Fibroblast of lung (primary cell): ENCODE measurements at regions not wholly inside any gene's neighbourhood (a gene's known extent, or its start where the extent isn't known, plus 50 kb on each side); places are given as distances from the start of the nearest gene placed in this dataset.

ENCODE experiments used
- EZH2 ChIP-seq: IDR thresholded peaks from 2 replicates; pipeline ENCODE4 v1.5.1; 2012; ENCODE audit warnings: low read length, control low read depth, mild to moderate bottlenecking; ENCODE audit errors: missing control alignments
- TF ChIP-seq, protein P1 (sequence below), 2 donors: IDR thresholded peaks in 1 of 2; conservative IDR thresholded peaks in 1 of 2; 1 replicate in 1 of 2; 2 replicates in 1 of 2; pipeline ENCODE4 v1.5.1; 2011 to 2012; ENCODE audit warnings: low read length in 2 of 2, control low read depth in 1 of 2, inconsistent platforms in 1 of 2, low read depth in 1 of 2, mild to moderate bottlenecking in 1 of 2

DNA sequence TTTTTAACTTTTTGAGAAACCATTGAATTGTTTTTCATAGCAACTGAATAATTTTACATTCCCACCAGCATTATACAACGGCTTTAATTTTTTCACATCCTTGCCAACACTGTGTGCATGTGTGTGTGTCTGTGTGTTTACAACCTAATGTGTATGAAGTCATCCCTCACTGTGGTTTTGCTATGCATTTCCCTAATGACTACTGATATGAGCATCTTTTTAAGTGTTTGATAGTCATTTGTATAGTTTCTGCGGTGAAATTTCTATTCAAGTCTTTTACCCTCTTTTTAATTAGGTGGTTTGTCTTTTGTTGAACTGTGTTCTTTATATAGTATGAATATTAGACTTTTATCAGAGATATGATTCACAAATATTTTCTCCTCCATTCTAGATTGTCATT lies 263.1 kb upstream of the COX7C start:
- TF ChIP-seq, protein P1, sequence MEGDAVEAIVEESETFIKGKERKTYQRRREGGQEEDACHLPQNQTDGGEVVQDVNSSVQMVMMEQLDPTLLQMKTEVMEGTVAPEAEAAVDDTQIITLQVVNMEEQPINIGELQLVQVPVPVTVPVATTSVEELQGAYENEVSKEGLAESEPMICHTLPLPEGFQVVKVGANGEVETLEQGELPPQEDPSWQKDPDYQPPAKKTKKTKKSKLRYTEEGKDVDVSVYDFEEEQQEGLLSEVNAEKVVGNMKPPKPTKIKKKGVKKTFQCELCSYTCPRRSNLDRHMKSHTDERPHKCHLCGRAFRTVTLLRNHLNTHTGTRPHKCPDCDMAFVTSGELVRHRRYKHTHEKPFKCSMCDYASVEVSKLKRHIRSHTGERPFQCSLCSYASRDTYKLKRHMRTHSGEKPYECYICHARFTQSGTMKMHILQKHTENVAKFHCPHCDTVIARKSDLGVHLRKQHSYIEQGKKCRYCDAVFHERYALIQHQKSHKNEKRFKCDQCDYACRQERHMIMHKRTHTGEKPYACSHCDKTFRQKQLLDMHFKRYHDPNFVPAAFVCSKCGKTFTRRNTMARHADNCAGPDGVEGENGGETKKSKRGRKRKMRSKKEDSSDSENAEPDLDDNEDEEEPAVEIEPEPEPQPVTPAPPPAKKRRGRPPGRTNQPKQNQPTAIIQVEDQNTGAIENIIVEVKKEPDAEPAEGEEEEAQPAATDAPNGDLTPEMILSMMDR (conservative IDR thresholded peaks at IDR 0.05 in 1 of 2, IDR thresholded peaks at IDR 0.05 in 1 of 2; ENCODE audit: low read depth in 1 of 2, low read length in 2 of 2): no peak
- TF ChIP-seq EZH2: no peak
